OCI-LY3 (cell line): ENCODE measurements at regions not wholly inside any gene's neighbourhood (a gene's known extent, or its start where the extent isn't known, plus 50 kb on each side); places are given as distances from the start of the nearest gene placed in this dataset.

Source experiments
- EZH2phosphoT487 ChIP-seq: fragments of 200-600 bp; shearing (Covaris generic); IDR thresholded peaks from 2 replicates; pipeline ENCODE4 v1.6.1; 2018; ENCODE audit warnings: antibody characterized with exemption, mixed run types, low read depth
- TF ChIP-seq, protein P1 (sequence below): fragments of 200-600, 300-600 bp; sonication (generic); IDR thresholded peaks from 2 replicates; pipeline ENCODE4 v1.5.1; 2014; ENCODE audit warnings: antibody characterized with exemption, low read length, low read depth

DNA sequence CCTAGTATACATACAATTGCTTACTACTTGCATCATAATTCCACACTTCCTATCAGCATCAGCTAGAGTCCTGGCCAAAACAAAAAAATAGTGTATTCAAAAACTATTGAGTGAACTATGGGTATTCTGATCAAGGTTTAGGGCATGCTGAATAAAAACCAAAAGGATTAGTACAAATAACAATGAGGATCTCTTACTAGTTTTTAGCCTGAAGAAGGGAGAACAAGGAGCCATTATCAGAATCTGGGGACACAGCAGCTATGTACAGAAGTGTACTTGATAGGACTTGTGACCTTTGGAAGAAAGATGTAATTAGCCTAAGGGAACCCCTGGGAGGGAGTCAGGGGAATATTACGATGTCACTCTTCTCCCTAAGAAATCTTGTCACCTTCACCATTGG, 832.2 kb downstream of the SQOR start:
- TF ChIP-seq, protein P1, sequence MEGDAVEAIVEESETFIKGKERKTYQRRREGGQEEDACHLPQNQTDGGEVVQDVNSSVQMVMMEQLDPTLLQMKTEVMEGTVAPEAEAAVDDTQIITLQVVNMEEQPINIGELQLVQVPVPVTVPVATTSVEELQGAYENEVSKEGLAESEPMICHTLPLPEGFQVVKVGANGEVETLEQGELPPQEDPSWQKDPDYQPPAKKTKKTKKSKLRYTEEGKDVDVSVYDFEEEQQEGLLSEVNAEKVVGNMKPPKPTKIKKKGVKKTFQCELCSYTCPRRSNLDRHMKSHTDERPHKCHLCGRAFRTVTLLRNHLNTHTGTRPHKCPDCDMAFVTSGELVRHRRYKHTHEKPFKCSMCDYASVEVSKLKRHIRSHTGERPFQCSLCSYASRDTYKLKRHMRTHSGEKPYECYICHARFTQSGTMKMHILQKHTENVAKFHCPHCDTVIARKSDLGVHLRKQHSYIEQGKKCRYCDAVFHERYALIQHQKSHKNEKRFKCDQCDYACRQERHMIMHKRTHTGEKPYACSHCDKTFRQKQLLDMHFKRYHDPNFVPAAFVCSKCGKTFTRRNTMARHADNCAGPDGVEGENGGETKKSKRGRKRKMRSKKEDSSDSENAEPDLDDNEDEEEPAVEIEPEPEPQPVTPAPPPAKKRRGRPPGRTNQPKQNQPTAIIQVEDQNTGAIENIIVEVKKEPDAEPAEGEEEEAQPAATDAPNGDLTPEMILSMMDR: no peak
- no peak for TF ChIP-seq EZH2phosphoT487
